CD14-positive monocyte (primary cell): ENCODE measurements at regions not wholly inside any gene's neighbourhood (a gene's known extent, or its start where the extent isn't known, plus 50 kb on each side); places are given as distances from the start of the nearest gene placed in this dataset.

ENCODE experiments used
- DNase-seq, 3 donors: peaks; one replicate each; pipeline ENCODE4 v3.0.0-alpha.2; 2011 to 2022
- H2AFZ ChIP-seq: 2 replicates; pipeline ENCODE4 v1.6.0; 2012; ENCODE audit warnings: mild to moderate bottlenecking, low read depth, low read length, inconsistent platforms; ENCODE audit not compliant: insufficient read depth, poor library complexity, severe bottlenecking
- H3K27ac ChIP-seq, 2 donors: 1 replicate in 1 of 2; 2 replicates in 1 of 2; pipeline ENCODE4 v1.5.1; 2012 to 2013; ENCODE audit warnings: low read length in 2 of 2, control low read depth in 1 of 2, inconsistent platforms in 1 of 2, low read depth in 1 of 2, mild to moderate bottlenecking in 1 of 2
- H3K27me3 ChIP-seq, 2 donors: one replicate each; pipeline versions ENCODE4 v1.6.0 to v1.6.1; 2011 to 2013; ENCODE audit warnings: low read length in 2 of 2; ENCODE audit not compliant: control insufficient read depth in 2 of 2, insufficient read depth in 2 of 2
- H3K36me3 ChIP-seq, 2 donors: replicated peaks in 1 of 2; 1 replicate in 1 of 2; 2 replicates in 1 of 2; pipeline versions ENCODE4 v1.5.1 to v1.6.1; 2012 to 2013; ENCODE audit warnings: low read length in 2 of 2, control low read depth in 1 of 2, inconsistent platforms in 1 of 2, mild to moderate bottlenecking in 1 of 2; ENCODE audit not compliant: insufficient read depth in 2 of 2, control insufficient read depth in 1 of 2
- H3K4me1 ChIP-seq, 2 donors: 1 replicate in 1 of 2; 2 replicates in 1 of 2; pipeline versions ENCODE4 v1.5.1 to v1.6.1; 2012 to 2013; ENCODE audit warnings: low read length in 2 of 2, control low read depth in 1 of 2, inconsistent platforms in 1 of 2, mild to moderate bottlenecking in 1 of 2, moderate library complexity in 1 of 2; ENCODE audit not compliant: insufficient read depth in 2 of 2, control insufficient read depth in 1 of 2
- H3K4me2 ChIP-seq: replicated peaks from 2 replicates; pipeline ENCODE3; 2012; ENCODE audit warnings: low read length, moderate library complexity, mild to moderate bottlenecking; ENCODE audit not compliant: poor library complexity, severe bottlenecking; ENCODE audit errors: extremely low read depth
- H3K4me3 ChIP-seq, 3 experiments: fragments of 200-600 bp in 1 of 3; sonication (generic) in 1 of 3; replicated peaks in 1 of 3; 1 replicate in 2 of 3; 2 replicates in 1 of 3; pipeline ENCODE4 v1.5.1; 2011 to 2013; ENCODE audit warnings: low read length in 3 of 3, mild to moderate bottlenecking in 3 of 3, control low read depth in 2 of 3, low read depth in 2 of 3, inconsistent platforms in 1 of 3, moderate library complexity in 1 of 3
- H3K79me2 ChIP-seq: 2 replicates; pipeline ENCODE4 v1.6.0; 2012; ENCODE audit warnings: mild to moderate bottlenecking, control low read depth, inconsistent platforms, low read length, moderate library complexity; ENCODE audit not compliant: insufficient read depth
- H3K9ac ChIP-seq: 2 replicates; pipeline ENCODE4 v1.6.0; 2017; ENCODE audit warnings: low read length, mild to moderate bottlenecking; ENCODE audit not compliant: insufficient read depth, poor library complexity, severe bottlenecking
- H3K9me3 ChIP-seq, 2 donors: replicated peaks in 1 of 2; 1 replicate in 1 of 2; 2 replicates in 1 of 2; pipeline versions ENCODE4 v1.5.1 to v1.6.1; 2012 to 2013; ENCODE audit warnings: low read length in 2 of 2, control low read depth in 1 of 2; ENCODE audit not compliant: control insufficient read depth in 1 of 2, insufficient read depth in 1 of 2
- H4K20me1 ChIP-seq: 2 replicates; pipeline ENCODE4 v1.6.0; 2012; ENCODE audit warnings: mild to moderate bottlenecking, low read length, control low read depth, moderate library complexity; ENCODE audit not compliant: insufficient read depth
- H3K27ac Mint-ChIP-seq, 7 donors: one replicate each; pipeline ENCODE4 v1.8.0; 2020; ENCODE audit warnings: mild to moderate bottlenecking in 7 of 7, mixed read lengths in 7 of 7, moderate library complexity in 6 of 7, inconsistent platforms in 2 of 7
- H3K27me3 Mint-ChIP-seq, 3 donors: one replicate each; pipeline ENCODE4 v1.8.0; 2021 to 2022; ENCODE audit warnings: low read depth in 3 of 3, mild to moderate bottlenecking in 3 of 3, mixed read lengths in 3 of 3, moderate library complexity in 3 of 3, inconsistent platforms in 1 of 3
- H3K36me3 Mint-ChIP-seq, 2 donors: one replicate each; pipeline ENCODE4 v1.8.0; 2020; ENCODE audit warnings: mixed read lengths in 2 of 2, inconsistent platforms in 1 of 2, mild to moderate bottlenecking in 1 of 2
- H3K4me1 Mint-ChIP-seq: one replicate; pipeline ENCODE4 v1.8.0; 2020; ENCODE audit warnings: mild to moderate bottlenecking, mixed read lengths
- H3K4me3 Mint-ChIP-seq, 2 donors: one replicate each; pipeline ENCODE4 v1.8.0; 2020; ENCODE audit warnings: mild to moderate bottlenecking in 2 of 2, mixed read lengths in 2 of 2, moderate library complexity in 1 of 2
- H3K9me3 Mint-ChIP-seq, 7 donors: one replicate each; pipeline ENCODE4 v1.8.0; 2020 to 2022; ENCODE audit warnings: mixed read lengths in 7 of 7, mild to moderate bottlenecking in 6 of 7, moderate library complexity in 6 of 7, inconsistent platforms in 2 of 7
- CTCF ChIP-seq: fragments of 200-600 bp; IDR thresholded peaks from one replicate; pipeline ENCODE4 v1.8.0; 2022; ENCODE audit warnings: antibody characterized with exemption, mild to moderate bottlenecking
- WGBS: methylation state at CpG from one replicate; pipeline ENCODE4 v1.1.5; 2013; ENCODE audit warnings: missing lambda C conversion rate; ENCODE audit not compliant: insufficient coverage; 5-methylcytosine and 5-hydroxymethylcytosine counted together
- intact Hi-C, 2 donors: fragments of 100-400 bp; cut with micrococcal nuclease; formaldehyde crosslinking; loops; one replicate each; pipeline versions ENCODE4 v1.15.0 to v1.15.1; 2023

- H3K36me3 Mint-ChIP-seq, result no peaks in the 10 kb centered on the region
- peaks cover 0 to 10% (median 4%) of the 10 kb centered on the region in 7 donors for H3K9me3 Mint-ChIP-seq
- DNase-seq, result no peak
- H3K4me1 Mint-ChIP-seq, result no peaks in the 10 kb centered on the region
- Histone ChIP-seq H3K4me1 (no peaks in the 10 kb centered on the region), H3K27me3 (no peaks in the 10 kb centered on the region), H4K20me1 (no peaks in the 10 kb centered on the region), H3K27ac (no peak overlapping the region), H3K4me2 (no peak overlapping the region), H3K4me3 (no peak overlapping the region), H3K79me2 (no peaks in the 10 kb centered on the region), H3K9ac (no peak overlapping the region), H3K9me3 (no peaks in the 10 kb centered on the region), H2AFZ (no peak overlapping the region), H3K36me3 (no peaks in the 10 kb centered on the region)
- no peak overlapping the region for H3K27ac Mint-ChIP-seq
- intact Hi-C loops, result no loop called here
- peaks cover 3 to 11% (median 11%) of the 10 kb centered on the region in 3 donors for H3K27me3 Mint-ChIP-seq
- no peak overlapping the region for H3K4me3 Mint-ChIP-seq
- WGBS, result 90% methylated on average over 2 of the region's 3 CpGs
- no peak for TF ChIP-seq CTCF
Measured at GRCh38 chr2:121014876-121015275, 270.1 kb downstream of the TFCP2L1 start.

GRCh38 chr2:121015971-121016485 lies 269.0 kb downstream of the TFCP2L1 start:
- H3K27me3 ChIP-seq, result no peaks in the 10 kb centered on the region

More at GRCh38 chr2:121015971-121016485, 269.0 kb downstream of the TFCP2L1 start:
- intact Hi-C loops, result no loop called here
- Histone ChIP-seq H3K4me1 (no peaks in the 10 kb centered on the region), H2AFZ (no peak overlapping the region), H3K36me3 (no peaks in the 10 kb centered on the region), H3K79me2 (no peaks in the 10 kb centered on the region), H3K9ac (no peak overlapping the region), H3K4me3 (no peak overlapping the region), H3K4me2 (no peak overlapping the region), H3K9me3 (no peaks in the 10 kb centered on the region), H3K27ac (no peak overlapping the region), H4K20me1 (no peaks in the 10 kb centered on the region)
- Mint-ChIP-seq H3K9me3 (peaks cover 0 to 7% (median 2%) of the 10 kb centered on the region in 7 donors), H3K4me1 (no peaks in the 10 kb centered on the region), H3K4me3 (no peak overlapping the region), H3K27ac (peak overlapping the region in 1 of 7 donors; percentile 30), H3K36me3 (no peaks in the 10 kb centered on the region), H3K27me3 (peaks cover 3 to 9% (median 8%) of the 10 kb centered on the region in 3 donors)
- WGBS, result 85% methylated on average over 3 of the region's 7 CpGs
- TF ChIP-seq CTCF, result no peak
- DNase-seq, result no peak
